RWPE2 (cell line): ENCODE measurements at regions not wholly inside any gene's neighbourhood (a gene's known extent, or its start where the extent isn't known, plus 50 kb on each side); places are given as distances from the start of the nearest gene placed in this dataset.

ENCODE experiments used
- ATAC-seq: fragments of 200-7000 bp; cut with Tn5 transposase; 3 replicates; pipeline ENCODE4 v1.9.1; 2021; ENCODE audit warnings: low read depth
- DNase-seq: peaks from one replicate; pipeline ENCODE4 v3.0.0-alpha.2; 2020; ENCODE audit warnings: low spot score
- H3K27ac ChIP-seq: fragments of 450-650 bp; 2 replicates; pipeline ENCODE4 v1.5.1; 2017; ENCODE audit warnings: mild to moderate bottlenecking; ENCODE audit not compliant: poor library complexity, severe bottlenecking
- H3K27me3 ChIP-seq: fragments of 250-450 bp; sonication (Bioruptor Pico); 2 replicates; pipeline ENCODE4 v1.5.1; 2021; ENCODE audit warnings: mild to moderate bottlenecking, moderate library complexity; ENCODE audit not compliant: insufficient read depth, poor library complexity, severe bottlenecking
- H3K36me3 ChIP-seq: fragments of 250-450 bp; sonication (Bioruptor Pico); 2 replicates; pipeline ENCODE4 v1.5.1; 2020; ENCODE audit warnings: low read depth, mild to moderate bottlenecking, moderate library complexity
- H3K4me1 ChIP-seq: fragments of 250-450 bp; sonication (Bioruptor Pico); 2 replicates; pipeline ENCODE4 v1.5.1; 2021; ENCODE audit warnings: mild to moderate bottlenecking, moderate library complexity; ENCODE audit not compliant: insufficient read depth, poor library complexity, severe bottlenecking
- H3K4me3 ChIP-seq: fragments of 250-450 bp; sonication (Bioruptor Pico); 2 replicates; pipeline ENCODE4 v1.5.1; 2021; ENCODE audit warnings: mild to moderate bottlenecking, moderate library complexity; ENCODE audit not compliant: severe bottlenecking
- H3K9me3 ChIP-seq: fragments of 250-450 bp; sonication (Bioruptor Pico); 2 replicates; pipeline ENCODE4 v1.5.1; 2021; ENCODE audit warnings: mild to moderate bottlenecking, moderate library complexity; ENCODE audit not compliant: severe bottlenecking
- TF ChIP-seq, protein P1 (sequence below): fragments of 450-650 bp; IDR thresholded peaks from one replicate; pipeline ENCODE4 v1.5.1; 2017; ENCODE audit warnings: mild to moderate bottlenecking, moderate library complexity; ENCODE audit not compliant: poor library complexity, severe bottlenecking

DNA sequence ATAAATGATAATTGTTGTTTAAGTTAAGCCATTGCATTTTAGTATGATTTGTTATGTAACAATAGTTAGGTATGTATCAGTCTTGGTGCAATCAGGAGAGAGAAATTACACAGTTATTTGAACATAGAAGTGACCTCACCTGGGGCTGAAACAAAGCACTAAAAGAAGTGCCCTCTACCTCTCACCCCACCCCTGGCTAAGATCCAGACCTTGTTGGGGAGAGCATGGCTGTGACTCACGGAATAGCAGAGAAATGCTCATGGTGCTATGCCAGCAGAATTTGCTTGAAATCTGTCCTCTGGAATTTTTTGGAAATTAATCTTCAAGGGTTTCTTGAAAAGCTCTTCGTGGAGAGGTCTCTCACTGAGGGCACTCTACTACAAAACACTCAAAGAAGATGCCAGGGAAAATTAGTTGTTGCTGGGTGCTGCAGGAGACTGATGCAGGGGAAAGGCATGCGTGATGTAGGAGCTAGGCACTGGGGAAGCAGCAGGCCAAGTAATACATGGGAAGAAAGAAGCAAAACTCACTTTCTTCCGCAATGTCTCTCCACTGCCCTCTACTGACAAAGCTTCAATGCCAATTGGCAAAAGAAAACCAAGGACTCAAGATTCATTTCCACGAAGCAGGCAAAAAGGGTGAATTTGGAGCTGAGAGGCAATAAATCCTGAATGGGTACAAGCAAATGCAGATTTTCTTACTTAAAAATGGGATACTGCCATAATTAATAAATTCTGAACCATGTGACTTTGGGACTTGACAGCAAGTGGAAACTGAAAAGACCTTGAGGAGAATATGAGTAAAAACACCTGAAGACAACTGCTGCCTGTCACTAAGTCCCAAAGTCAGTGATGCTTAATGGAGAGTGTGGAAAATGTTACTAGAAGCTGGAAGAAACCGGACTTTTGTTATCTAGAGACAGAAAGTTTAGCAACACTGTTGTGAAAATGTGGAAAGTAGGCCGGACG is 136.3 kb upstream of the ZNF184 start:
- Histone ChIP-seq H3K4me1 (peaks cover 11% of the 10 kb centered on the region), H3K36me3 (no peaks in the 10 kb centered on the region), H3K27me3 (no peaks in the 10 kb centered on the region), H3K27ac (peak overlapping the region; percentile 27), H3K9me3 (no peaks in the 10 kb centered on the region), H3K4me3 (no peak overlapping the region)
- DNase-seq (peak; percentile 85), ATAC-seq (peak; percentile 67)
- TF ChIP-seq, protein P1, sequence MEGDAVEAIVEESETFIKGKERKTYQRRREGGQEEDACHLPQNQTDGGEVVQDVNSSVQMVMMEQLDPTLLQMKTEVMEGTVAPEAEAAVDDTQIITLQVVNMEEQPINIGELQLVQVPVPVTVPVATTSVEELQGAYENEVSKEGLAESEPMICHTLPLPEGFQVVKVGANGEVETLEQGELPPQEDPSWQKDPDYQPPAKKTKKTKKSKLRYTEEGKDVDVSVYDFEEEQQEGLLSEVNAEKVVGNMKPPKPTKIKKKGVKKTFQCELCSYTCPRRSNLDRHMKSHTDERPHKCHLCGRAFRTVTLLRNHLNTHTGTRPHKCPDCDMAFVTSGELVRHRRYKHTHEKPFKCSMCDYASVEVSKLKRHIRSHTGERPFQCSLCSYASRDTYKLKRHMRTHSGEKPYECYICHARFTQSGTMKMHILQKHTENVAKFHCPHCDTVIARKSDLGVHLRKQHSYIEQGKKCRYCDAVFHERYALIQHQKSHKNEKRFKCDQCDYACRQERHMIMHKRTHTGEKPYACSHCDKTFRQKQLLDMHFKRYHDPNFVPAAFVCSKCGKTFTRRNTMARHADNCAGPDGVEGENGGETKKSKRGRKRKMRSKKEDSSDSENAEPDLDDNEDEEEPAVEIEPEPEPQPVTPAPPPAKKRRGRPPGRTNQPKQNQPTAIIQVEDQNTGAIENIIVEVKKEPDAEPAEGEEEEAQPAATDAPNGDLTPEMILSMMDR = peak; percentile 93

DNA sequence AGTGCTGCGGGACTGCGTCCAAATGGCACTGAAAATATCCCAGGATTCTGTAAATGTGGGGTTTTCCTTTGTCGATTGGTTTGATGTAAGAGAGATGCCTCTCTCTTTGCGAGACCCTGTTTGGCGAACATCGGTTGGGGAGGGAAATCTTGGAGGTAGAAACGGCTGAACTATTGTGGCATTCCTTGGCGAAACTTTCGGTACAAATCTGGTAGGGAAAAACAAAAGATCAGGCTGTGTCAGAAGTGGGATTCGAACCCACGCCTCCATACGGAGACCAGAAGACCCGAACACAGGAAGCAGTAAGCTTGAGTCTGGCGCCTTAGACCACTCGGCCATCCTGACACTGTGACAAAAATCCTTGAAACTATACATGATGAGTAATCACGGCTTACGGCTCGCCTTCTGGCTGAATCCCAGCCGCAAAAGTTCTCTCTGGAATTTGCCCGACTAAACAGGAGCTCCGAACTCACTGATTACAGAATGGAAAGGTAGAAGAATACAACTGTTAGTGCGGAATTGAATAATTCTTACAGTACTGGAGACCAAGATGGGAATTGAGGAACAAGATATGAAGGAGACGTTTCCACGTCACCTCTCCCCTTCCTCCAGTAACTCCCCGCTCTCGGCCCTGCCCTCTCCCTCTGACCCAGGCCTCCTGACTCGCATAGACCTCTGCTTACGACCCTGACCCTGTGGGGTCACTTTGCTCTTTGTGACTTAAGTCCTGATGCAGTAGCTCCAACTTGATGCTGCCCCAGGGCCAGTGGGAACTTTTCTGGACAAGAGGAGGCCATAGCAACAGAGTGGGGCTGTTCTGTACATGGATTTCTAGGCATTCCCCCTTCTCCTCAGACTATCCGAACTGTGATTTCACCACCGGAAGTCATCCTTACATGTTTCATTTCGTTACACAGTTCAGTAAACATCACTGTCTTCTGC is 132.8 kb upstream of the ZNF184 start:
- Histone ChIP-seq H3K9me3 (no peaks in the 10 kb centered on the region), H3K4me3 (peak overlapping the region; percentile 43), H3K27ac (peak overlapping the region; percentile 27), H3K36me3 (no peaks in the 10 kb centered on the region), H3K4me1 (peaks cover 11% of the 10 kb centered on the region), H3K27me3 (no peaks in the 10 kb centered on the region)
- TF ChIP-seq, protein P1 = no peak
- DNase-seq (peak; percentile 66), ATAC-seq (peak; percentile 71)

- TF ChIP-seq, protein P1 = no peak
- Histone ChIP-seq H3K9me3 (no peaks in the 10 kb centered on the region), H3K27ac (peak overlapping the region; percentile 27), H3K36me3 (no peaks in the 10 kb centered on the region), H3K27me3 (no peaks in the 10 kb centered on the region), H3K4me3 (peak overlapping the region; percentile 43), H3K4me1 (peaks cover 11% of the 10 kb centered on the region)
- ATAC-seq = peak; percentile 21; the same call in 1 of the 3 replicates
- no peak for DNase-seq
Observed at GRCh38 chr6:27604986-27605385, 132.1 kb upstream of the ZNF184 start.

- H3K9me3 ChIP-seq = no peaks in the 10 kb centered on the region
- no peaks in the 10 kb centered on the region for H3K36me3 ChIP-seq
- TF ChIP-seq, protein P1 = no peak
- peak overlapping the region; percentile 33 for H3K4me3 ChIP-seq
- no peaks in the 10 kb centered on the region for H3K27me3 ChIP-seq
- no peak overlapping the region for H3K27ac ChIP-seq
- H3K4me1 ChIP-seq = no peaks in the 10 kb centered on the region
- ATAC-seq (no peak), DNase-seq (no peak)
Observed at GRCh38 chr6:27601668-27602254, 128.9 kb upstream of the ZNF184 start.
